RWPE1 (cell line): ENCODE measurements at regions not wholly inside any gene's neighbourhood (a gene's known extent, or its start where the extent isn't known, plus 50 kb on each side); places are given as distances from the start of the nearest gene placed in this dataset.

Source experiments
- CTCF ChIA-PET: fragments of 350-600 bp; sonication (Branson Sonifier 250); formaldehyde crosslinking; extraction: SDS; loops from one replicate; lab custom pipeline; 2021; lab: Yijun Ruan, JAX
- POLR2A ChIA-PET: fragments of 400-600 bp; formaldehyde crosslinking; extraction: SDS; loops from one replicate; lab custom pipeline; 2020; ENCODE audit warnings: antibody characterized with exemption; ENCODE audit not compliant: low non-redundant PET; lab: Yijun Ruan, JAX
- DNase-seq: peaks from one replicate; pipeline ENCODE4 v3.0.0; 2012; ENCODE audit warnings: low spot score
- H3K27ac ChIP-seq: fragments of 450-650 bp; 2 replicates; pipeline ENCODE4 v1.5.1; 2017
- CTCF ChIP-seq: fragments of 450-650 bp; conservative IDR thresholded peaks from 2 replicates; pipeline ENCODE4 v1.5.1; 2017; ENCODE audit warnings: low read depth, mild to moderate bottlenecking

- no peak for DNase-seq
Measured at GRCh38 chr16:72715267-72715666, 332.7 kb downstream of the ZFHX3 start.

GRCh38 chr16:72711823-72712222, 336.1 kb downstream of the ZFHX3 start:
- POLR2A ChIA-PET = no interaction called here
- no peak overlapping the region for H3K27ac ChIP-seq
- CTCF ChIA-PET = no interaction called here
- no peak for TF ChIP-seq CTCF
- DNase-seq = no peak

More at GRCh38 chr16:72715267-72715666, 332.7 kb downstream of the ZFHX3 start:
- H3K27ac ChIP-seq = no peak overlapping the region
- ChIA-PET POLR2A (no interaction called here), CTCF (interaction anchor here (0.6 kb wide), 1 partner anchor 283 kb away, joined by 3 read pairs; no protein-coding TSS in a partner anchor)
- TF ChIP-seq CTCF = no peak

GRCh38 chr16:72705801-72706200, 342.1 kb downstream of the ZFHX3 start:
- TF ChIP-seq CTCF = no peak
- no peak overlapping the region for H3K27ac ChIP-seq
- DNase-seq = no peak
- CTCF ChIA-PET = no interaction called here
- POLR2A ChIA-PET = no interaction called here

- TF ChIP-seq CTCF = no peak
- POLR2A ChIA-PET = no interaction called here
- CTCF ChIA-PET = interaction anchor here (0.7 kb wide), 1 partner anchor 267 kb away, joined by 3 read pairs; no protein-coding TSS in a partner anchor
Measured at GRCh38 chr16:72704746-72705372, 343.1 kb downstream of the ZFHX3 start.

GRCh38 chr16:72689851-72690250, 358.1 kb downstream of the ZFHX3 start:
- H3K27ac ChIP-seq = no peak overlapping the region
- ChIA-PET CTCF (no interaction called here), POLR2A (no interaction called here)
- no peak for TF ChIP-seq CTCF
- DNase-seq = no peak

More at GRCh38 chr16:72704746-72705372, 343.1 kb downstream of the ZFHX3 start:
- DNase-seq = no peak
- no peak overlapping the region for H3K27ac ChIP-seq

GRCh38 chr16:72680732-72681131, 367.2 kb downstream of the ZFHX3 start:
- ChIA-PET CTCF (no interaction called here), POLR2A (no interaction called here)
- DNase-seq = no peak
- no peak overlapping the region for H3K27ac ChIP-seq
- TF ChIP-seq CTCF = no peak
